Uterus (tissue), 3 donors: ENCODE measurements at regions not wholly inside any gene's neighbourhood (a gene's known extent, or its start where the extent isn't known, plus 50 kb on each side); places are given as distances from the start of the nearest gene placed in this dataset.

ENCODE experiments used
- DNase-seq, 2 donors: peaks; one replicate each; pipeline ENCODE4 v3.0.0-alpha.2; 2019 to 2020
- H3K27ac ChIP-seq, 2 donors: fragments of 200-600 bp; sonication (generic); 1 replicate in 1 of 2; 2 replicates in 1 of 2; pipeline ENCODE4 v1.5.1; 2016 to 2018
- H3K27me3 ChIP-seq, 2 donors: fragments of 200-600 bp; sonication (generic); one replicate each; pipeline ENCODE4 v1.5.1; 2018 to 2019; ENCODE audit warnings: control low read depth in 1 of 2
- H3K36me3 ChIP-seq, 2 donors: fragments of 200-600 bp; sonication (generic); one replicate each; pipeline ENCODE4 v1.5.1; 2019; ENCODE audit warnings: control low read depth in 1 of 2
- H3K4me1 ChIP-seq, 2 donors: fragments of 200-600 bp; sonication (generic); one replicate each; pipeline ENCODE4 v1.5.1; 2018 to 2019; ENCODE audit warnings: control low read depth in 1 of 2
- H3K4me3 ChIP-seq, 2 donors: fragments of 200-600 bp; sonication (generic); 1 replicate in 1 of 2; 2 replicates in 1 of 2; pipeline ENCODE4 v1.5.1; 2018 to 2019; ENCODE audit warnings: mild to moderate bottlenecking in 1 of 2
- H3K9me3 ChIP-seq, 2 donors: fragments of 200-600 bp; sonication (generic); one replicate each; pipeline ENCODE4 v1.5.1; 2019; ENCODE audit warnings: control low read depth in 1 of 2
- CTCF ChIP-seq, 4 experiments: fragments of 200-600 bp in 2 of 4; fragments of 450-650 bp in 2 of 4; sonication (generic) in 2 of 4; IDR thresholded peaks; one replicate each; pipeline ENCODE4 v1.5.1; 2016 to 2019; ENCODE audit warnings: antibody characterized with exemption in 4 of 4, mild to moderate bottlenecking in 2 of 4, moderate library complexity in 1 of 4
- POLR2A ChIP-seq, 2 donors: fragments of 450-650 bp; IDR thresholded peaks; one replicate each; pipeline ENCODE4 v1.6.1; 2016; ENCODE audit warnings: antibody characterized with exemption in 2 of 2, mild to moderate bottlenecking in 1 of 2, moderate library complexity in 1 of 2
- intact Hi-C: fragments of 100-400 bp; cut with DNase I; formaldehyde crosslinking; loops from one replicate; pipeline ENCODE4 v1.15.1; 2023; ENCODE audit warnings: low total_unique reads
- donor health status: DM: yes; HTN: yes; CAD: no.

GRCh38 chr10:1981976-1982375, 244.7 kb upstream of the ADARB2 start:
- no peaks in the 10 kb centered on the region for H3K27me3 ChIP-seq
- intact Hi-C loops: no loop called here
- no peak for DNase-seq
- H3K27ac ChIP-seq: no peak overlapping the region
- H3K36me3 ChIP-seq: no peaks in the 10 kb centered on the region
- H3K4me1 ChIP-seq: no peaks in the 10 kb centered on the region
- H3K9me3 ChIP-seq: no peaks in the 10 kb centered on the region
- no peak for TF ChIP-seq CTCF (IDR thresholded peaks at IDR 0.05)
- TF ChIP-seq POLR2A (IDR thresholded peaks at IDR 0.05): no peak
- no peak overlapping the region for H3K4me3 ChIP-seq

GRCh38 chr10:1980459-1980858, 243.1 kb upstream of the ADARB2 start:
- DNase-seq: no peak
- no peaks in the 10 kb centered on the region for H3K9me3 ChIP-seq
- H3K27me3 ChIP-seq: no peaks in the 10 kb centered on the region
- no peaks in the 10 kb centered on the region for H3K4me1 ChIP-seq
- TF ChIP-seq CTCF (IDR thresholded peaks at IDR 0.05): no peak
- no peak for TF ChIP-seq POLR2A (IDR thresholded peaks at IDR 0.05)
- no peak overlapping the region for H3K4me3 ChIP-seq
- intact Hi-C loops: no loop called here
- no peak overlapping the region for H3K27ac ChIP-seq
- H3K36me3 ChIP-seq: no peaks in the 10 kb centered on the region

- Histone ChIP-seq H3K27ac (no peak overlapping the region), H3K4me1 (no peaks in the 10 kb centered on the region), H3K27me3 (no peaks in the 10 kb centered on the region), H3K4me3 (no peak overlapping the region), H3K36me3 (no peaks in the 10 kb centered on the region), H3K9me3 (no peaks in the 10 kb centered on the region)
- DNase-seq: no peak
- no peak for TF ChIP-seq POLR2A (IDR thresholded peaks at IDR 0.05)
- TF ChIP-seq CTCF (IDR thresholded peaks at IDR 0.05): no peak
- intact Hi-C loops: no loop called here
Measured at GRCh38 chr10:1978584-1978983, 241.3 kb upstream of the ADARB2 start.

GRCh38 chr10:1977461-1977860, 240.1 kb upstream of the ADARB2 start:
- no peak for DNase-seq
- Histone ChIP-seq H3K36me3 (no peaks in the 10 kb centered on the region), H3K9me3 (no peaks in the 10 kb centered on the region), H3K27ac (no peak overlapping the region), H3K27me3 (no peaks in the 10 kb centered on the region), H3K4me1 (no peaks in the 10 kb centered on the region), H3K4me3 (no peak overlapping the region)
- no peak for TF ChIP-seq CTCF (IDR thresholded peaks at IDR 0.05)
- no peak for TF ChIP-seq POLR2A (IDR thresholded peaks at IDR 0.05)
- intact Hi-C loops: no loop called here

- Histone ChIP-seq H3K4me3 (no peak overlapping the region), H3K36me3 (no peaks in the 10 kb centered on the region), H3K9me3 (no peaks in the 10 kb centered on the region), H3K27me3 (no peaks in the 10 kb centered on the region), H3K27ac (no peak overlapping the region), H3K4me1 (no peaks in the 10 kb centered on the region)
- TF ChIP-seq POLR2A (IDR thresholded peaks at IDR 0.05): no peak
- TF ChIP-seq CTCF (IDR thresholded peaks at IDR 0.05): no peak
- intact Hi-C loops: no loop called here
- DNase-seq: no peak
Measured at GRCh38 chr10:1972406-1972805, 235.1 kb upstream of the ADARB2 start.
